HCT116 (cell line): ENCODE measurements at regions not wholly inside any gene's neighbourhood (a gene's known extent, or its start where the extent isn't known, plus 50 kb on each side); places are given as distances from the start of the nearest gene placed in this dataset.

ENCODE experiments used
- CTCF ChIP-seq, 3 experiments: fragments of 200-600 bp in 1 of 3; sonication (generic) in 1 of 3; IDR thresholded peaks in 2 of 3; conservative IDR thresholded peaks in 1 of 3; 2 replicates each; pipeline ENCODE4 v1.5.1; 2012 to 2017; ENCODE audit warnings: low read depth in 2 of 3, low read length in 2 of 3, antibody characterized with exemption in 1 of 3, borderline replicate concordance in 1 of 3, control low read depth in 1 of 3, mild to moderate bottlenecking in 1 of 3, mixed read lengths in 1 of 3, mixed run types in 1 of 3, moderate library complexity in 1 of 3; ENCODE audit not compliant: insufficient read depth in 1 of 3
- JUND ChIP-seq: IDR thresholded peaks from 2 replicates; pipeline ENCODE4 v1.6.1; 2012
- MAX ChIP-seq: IDR thresholded peaks from 2 replicates; pipeline ENCODE4 v1.6.1; 2012
- POLR2A ChIP-seq: IDR thresholded peaks from 2 replicates; pipeline ENCODE4 v1.7.0; 2011; ENCODE audit warnings: borderline replicate concordance; ENCODE audit not compliant: insufficient read depth, insufficient read length; ENCODE audit errors: extremely low read depth
- RAD21 ChIP-seq: IDR thresholded peaks from 2 replicates; pipeline ENCODE4 v1.6.1; 2012; ENCODE audit warnings: low read depth, mild to moderate bottlenecking

- TF ChIP-seq POLR2A, result no peak
- no peak for TF ChIP-seq CTCF (IDR thresholded peaks at IDR 0.05 in 2 of 3, conservative IDR thresholded peaks at IDR 0.05 in 1 of 3; ENCODE audit: borderline replicate concordance in 1 of 3, insufficient read depth in 1 of 3, low read depth in 2 of 3, low read length in 2 of 3)
- no peak for TF ChIP-seq JUND
- TF ChIP-seq MAX, result no peak
- TF ChIP-seq RAD21, result no peak
These were observed 407.3 kb downstream of the SIPA1L2 start for GRCh38 chr1:232222614-232223013.
